Mesothelial cell of epicardium (in vitro differentiated cells): ENCODE measurements at regions not wholly inside any gene's neighbourhood (a gene's known extent, or its start where the extent isn't known, plus 50 kb on each side); places are given as distances from the start of the nearest gene placed in this dataset.

Experiments used
- DNase-seq, 2 experiments: peaks; one replicate each; pipeline ENCODE4 v3.0.0; 2021; ENCODE audit warnings: low spot score in 2 of 2; ENCODE audit not compliant: unreplicated experiment in 2 of 2
- H3K27ac Mint-ChIP-seq: 2 replicates; pipeline ENCODE4 v1.8.0; 2021; ENCODE audit warnings: mixed read lengths
- H3K27me3 Mint-ChIP-seq: 2 replicates; pipeline ENCODE4 v1.8.0; 2021; ENCODE audit warnings: low read depth, mixed read lengths
- H3K36me3 Mint-ChIP-seq: 2 replicates; pipeline ENCODE4 v1.8.0; 2021; ENCODE audit warnings: mixed read lengths
- H3K4me1 Mint-ChIP-seq: 2 replicates; pipeline ENCODE4 v1.8.0; 2021; ENCODE audit warnings: mixed read lengths
- H3K4me3 Mint-ChIP-seq: 2 replicates; pipeline ENCODE4 v1.8.0; 2021; ENCODE audit warnings: mild to moderate bottlenecking, moderate library complexity, mixed read lengths
- H3K9me3 Mint-ChIP-seq: 2 replicates; pipeline ENCODE4 v1.8.0; 2021; ENCODE audit warnings: mixed read lengths
- TF ChIP-seq, protein P1 (sequence below): fragments of 200-600 bp; sonication (generic); IDR thresholded peaks from one replicate; pipeline ENCODE4 v1.5.0; 2021; ENCODE audit warnings: antibody characterized with exemption; ENCODE audit not compliant: unreplicated experiment

DNA sequence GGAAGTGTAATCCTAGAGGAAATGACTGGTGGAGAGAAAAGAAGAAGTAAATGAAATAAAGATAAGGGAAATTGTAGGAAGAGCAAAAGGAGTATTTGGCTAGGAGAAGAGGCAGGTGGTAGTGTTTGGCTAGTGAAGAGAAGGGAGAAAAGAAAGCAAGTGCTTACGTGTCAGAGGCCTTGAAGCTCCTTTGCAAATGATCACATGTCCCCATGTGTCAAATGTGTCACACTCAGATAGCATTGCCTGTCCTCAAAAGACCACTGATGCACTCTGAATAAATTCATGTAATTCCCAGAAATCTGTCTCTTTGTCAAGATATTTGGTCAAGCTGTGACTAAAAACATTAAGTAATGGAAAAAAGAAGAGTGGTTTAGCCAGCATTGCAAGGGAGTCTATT lies 639.3 kb downstream of the TUSC7 start:
- TF ChIP-seq, protein P1, sequence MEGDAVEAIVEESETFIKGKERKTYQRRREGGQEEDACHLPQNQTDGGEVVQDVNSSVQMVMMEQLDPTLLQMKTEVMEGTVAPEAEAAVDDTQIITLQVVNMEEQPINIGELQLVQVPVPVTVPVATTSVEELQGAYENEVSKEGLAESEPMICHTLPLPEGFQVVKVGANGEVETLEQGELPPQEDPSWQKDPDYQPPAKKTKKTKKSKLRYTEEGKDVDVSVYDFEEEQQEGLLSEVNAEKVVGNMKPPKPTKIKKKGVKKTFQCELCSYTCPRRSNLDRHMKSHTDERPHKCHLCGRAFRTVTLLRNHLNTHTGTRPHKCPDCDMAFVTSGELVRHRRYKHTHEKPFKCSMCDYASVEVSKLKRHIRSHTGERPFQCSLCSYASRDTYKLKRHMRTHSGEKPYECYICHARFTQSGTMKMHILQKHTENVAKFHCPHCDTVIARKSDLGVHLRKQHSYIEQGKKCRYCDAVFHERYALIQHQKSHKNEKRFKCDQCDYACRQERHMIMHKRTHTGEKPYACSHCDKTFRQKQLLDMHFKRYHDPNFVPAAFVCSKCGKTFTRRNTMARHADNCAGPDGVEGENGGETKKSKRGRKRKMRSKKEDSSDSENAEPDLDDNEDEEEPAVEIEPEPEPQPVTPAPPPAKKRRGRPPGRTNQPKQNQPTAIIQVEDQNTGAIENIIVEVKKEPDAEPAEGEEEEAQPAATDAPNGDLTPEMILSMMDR = no peak
- H3K9me3 Mint-ChIP-seq = no peaks in the 10 kb centered on the region
- no peaks in the 10 kb centered on the region for H3K36me3 Mint-ChIP-seq
- H3K27ac Mint-ChIP-seq = no peak overlapping the region
- no peak for DNase-seq
- H3K4me3 Mint-ChIP-seq = no peak overlapping the region
- H3K4me1 Mint-ChIP-seq = peaks cover 4% of the 10 kb centered on the region
- H3K27me3 Mint-ChIP-seq = peaks cover 7% of the 10 kb centered on the region

DNA sequence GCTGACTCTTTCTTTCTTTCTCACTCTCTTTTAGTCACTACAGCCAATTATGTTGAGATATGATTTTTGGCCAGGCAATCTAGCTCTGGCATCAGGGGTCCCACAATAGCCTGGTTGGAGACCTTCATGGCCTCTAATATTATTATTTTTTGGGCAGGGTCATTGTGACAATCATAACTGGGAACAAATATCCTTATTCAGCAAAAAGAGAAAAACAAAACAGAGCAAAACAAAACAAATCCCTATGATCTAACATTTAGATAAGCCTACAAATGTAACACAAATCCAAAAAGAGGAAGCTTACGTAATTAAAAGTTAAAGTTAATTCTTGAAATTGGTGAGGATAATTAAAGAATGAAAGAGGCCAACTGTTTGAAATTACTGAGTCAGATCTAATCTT lies 640.0 kb downstream of the TUSC7 start:
- TF ChIP-seq, protein P1 = no peak
- Mint-ChIP-seq H3K27me3 (peaks cover 5% of the 10 kb centered on the region), H3K9me3 (no peaks in the 10 kb centered on the region), H3K4me1 (peaks cover 4% of the 10 kb centered on the region), H3K27ac (no peak overlapping the region), H3K36me3 (no peaks in the 10 kb centered on the region), H3K4me3 (no peak overlapping the region)
- no peak for DNase-seq

DNA sequence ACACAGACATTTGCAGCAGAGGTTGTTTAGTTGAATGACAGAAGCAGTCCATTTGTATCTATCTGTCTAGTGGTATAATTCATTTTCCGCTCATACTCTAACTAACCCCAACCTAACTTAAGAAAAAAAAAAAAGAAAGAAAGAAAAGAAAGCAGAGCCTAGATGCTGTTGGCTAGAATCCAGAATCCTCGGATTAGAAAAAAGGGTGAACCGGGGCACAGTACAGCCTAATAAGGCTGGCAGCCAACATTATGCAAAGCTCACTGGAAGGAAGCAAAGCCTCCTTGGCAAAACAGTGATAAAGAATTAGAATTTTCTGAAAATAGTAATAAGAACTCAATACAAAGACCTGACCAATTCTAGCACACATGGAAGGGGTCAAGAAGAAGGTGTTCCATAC lies 640.8 kb downstream of the TUSC7 start:
- Mint-ChIP-seq H3K9me3 (no peaks in the 10 kb centered on the region), H3K4me3 (no peak overlapping the region), H3K27ac (no peak overlapping the region), H3K27me3 (peaks cover 5% of the 10 kb centered on the region), H3K4me1 (peaks cover 4% of the 10 kb centered on the region), H3K36me3 (no peaks in the 10 kb centered on the region)
- TF ChIP-seq, protein P1 = no peak
- no peak for DNase-seq

DNA sequence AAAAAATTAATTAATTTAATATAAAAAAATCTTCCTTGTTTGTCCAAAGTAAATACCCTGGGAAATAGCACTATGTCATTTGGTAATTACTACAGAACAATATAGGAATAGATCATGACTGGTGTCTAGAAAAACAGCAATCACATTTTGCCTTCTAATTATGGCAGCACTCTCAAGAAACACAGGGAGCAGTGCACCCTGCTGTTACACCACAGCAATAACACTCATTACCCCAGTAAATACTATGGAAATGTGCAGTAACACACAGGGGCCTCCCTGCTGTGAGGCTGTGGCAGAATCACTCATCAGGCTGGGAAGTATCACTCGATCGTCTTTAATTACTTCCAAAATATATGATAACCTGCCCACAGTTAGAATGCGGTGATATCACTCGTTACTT lies 646.0 kb downstream of the TUSC7 start:
- peaks cover 4% of the 10 kb centered on the region for H3K27me3 Mint-ChIP-seq
- no peak for DNase-seq
- H3K9me3 Mint-ChIP-seq = peaks cover 7% of the 10 kb centered on the region
- H3K27ac Mint-ChIP-seq = no peak overlapping the region
- no peak overlapping the region for H3K4me3 Mint-ChIP-seq
- no peaks in the 10 kb centered on the region for H3K36me3 Mint-ChIP-seq
- H3K4me1 Mint-ChIP-seq = no peaks in the 10 kb centered on the region
- TF ChIP-seq, protein P1 = peak; percentile 32

DNA sequence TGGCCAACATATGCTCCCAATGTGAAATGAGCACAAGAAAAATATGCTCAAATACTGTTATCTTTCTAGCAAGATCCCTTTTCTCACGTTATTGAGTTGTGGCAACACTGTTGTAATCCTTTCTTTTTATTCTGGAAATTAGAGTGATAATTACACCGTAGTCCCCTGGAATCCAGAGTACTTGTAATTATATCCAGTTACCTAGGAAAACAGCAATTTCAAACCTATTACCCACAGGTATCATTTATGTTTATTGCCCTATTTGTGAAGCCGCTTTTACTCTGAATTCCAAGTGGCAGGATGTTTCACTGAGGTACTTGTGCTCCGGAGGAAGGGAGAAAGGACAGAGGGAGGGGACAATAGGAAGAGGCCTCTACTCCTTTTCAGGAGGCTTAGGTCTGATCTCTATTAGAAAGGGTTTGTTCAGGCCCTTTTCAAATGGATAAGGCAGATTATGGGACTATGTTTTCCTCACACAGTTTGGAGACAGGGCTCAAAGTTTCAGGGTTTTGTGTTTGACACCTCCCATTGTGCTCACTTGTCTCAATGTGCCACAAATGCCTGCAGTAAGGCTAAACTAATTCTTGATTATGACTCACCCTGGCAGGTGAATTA lies 646.6 kb downstream of the TUSC7 start:
- Mint-ChIP-seq H3K27ac (no peak overlapping the region), H3K9me3 (peaks cover 13% of the 10 kb centered on the region), H3K27me3 (peaks cover 7% of the 10 kb centered on the region), H3K4me1 (no peaks in the 10 kb centered on the region), H3K36me3 (no peaks in the 10 kb centered on the region), H3K4me3 (no peak overlapping the region)
- TF ChIP-seq, protein P1 = no peak
- DNase-seq = no peak
